RPMI8226 (cell line): ENCODE measurements at regions not wholly inside any gene's neighbourhood (a gene's known extent, or its start where the extent isn't known, plus 50 kb on each side); places are given as distances from the start of the nearest gene placed in this dataset.
"Not testable (repeated sequence)": the region's sequence is repeated elsewhere in the genome, so short reads cannot be mapped to it uniquely, and the experiment has no call there.

ENCODE experiments used
- DNase-seq: peaks from one replicate; pipeline ENCODE4 v3.0.0-alpha.2; 2015

GRCh38 chr2:67716895-67717396 is 319.8 kb downstream of the ETAA1 start:
- DNase-seq: no peak

GRCh38 chr2:67717692-67718091 is 320.6 kb downstream of the ETAA1 start:
- no peak for DNase-seq

- no peak for DNase-seq
Measured at GRCh38 chr2:67719351-67719750, 322.2 kb downstream of the ETAA1 start.

GRCh38 chr2:67721516-67721915 is 324.4 kb downstream of the ETAA1 start:
- DNase-seq: no peak

- DNase-seq: no peak
Measured at GRCh38 chr2:67724261-67724660, 327.1 kb downstream of the ETAA1 start.

- no peak for DNase-seq
Measured at GRCh38 chr2:67725731-67726130, 328.6 kb downstream of the ETAA1 start.

GRCh38 chr2:67726416-67726815 is 329.3 kb downstream of the ETAA1 start:
- DNase-seq: no peak

- no peak for DNase-seq
Measured at GRCh38 chr2:67727131-67727530, 330.0 kb downstream of the ETAA1 start.

- no peak for DNase-seq
Measured at GRCh38 chr2:67727623-67728022, 330.5 kb downstream of the ETAA1 start.

- DNase-seq: no peak
Measured at GRCh38 chr2:67729474-67729873, 332.3 kb downstream of the ETAA1 start.

GRCh38 chr2:67733517-67733916 is 329.3 kb downstream of the C1D start:
- DNase-seq: peak; percentile 20

GRCh38 chr2:67752199-67752598 is 310.6 kb downstream of the C1D start:
- DNase-seq: no peak

- no peak for DNase-seq
Measured at GRCh38 chr2:67752969-67753368, 309.8 kb downstream of the C1D start.

- no peak for DNase-seq
Measured at GRCh38 chr2:67755156-67755882, 307.5 kb downstream of the C1D start.

- DNase-seq: no peak
Measured at GRCh38 chr2:67760995-67761394, 301.8 kb downstream of the C1D start.

- DNase-seq: no peak
Measured at GRCh38 chr2:67771380-67771779, 291.4 kb downstream of the C1D start.

GRCh38 chr2:67772216-67773170 is 290.3 kb downstream of the C1D start:
- no peak for DNase-seq

- DNase-seq: no peak
Measured at GRCh38 chr2:67773851-67774250, 289.0 kb downstream of the C1D start.

GRCh38 chr2:67776276-67776675 is 286.5 kb downstream of the C1D start:
- no peak for DNase-seq

GRCh38 chr2:67777010-67777409 is 285.8 kb downstream of the C1D start:
- DNase-seq: no peak

GRCh38 chr2:67777836-67778429 is 284.9 kb downstream of the C1D start:
- no peak for DNase-seq

GRCh38 chr2:67780841-67781240 is 282.0 kb downstream of the C1D start:
- not testable (repeated sequence) for DNase-seq

GRCh38 chr2:67782443-67782842 is 280.4 kb downstream of the C1D start:
- no peak for DNase-seq
